Small intestine (tissue), 7 donors: ENCODE measurements at regions not wholly inside any gene's neighbourhood (a gene's known extent, or its start where the extent isn't known, plus 50 kb on each side); places are given as distances from the start of the nearest gene placed in this dataset.
"Not testable (repeated sequence)": the region's sequence is repeated elsewhere in the genome, so short reads cannot be mapped to it uniquely, and the experiment has no call there.

ENCODE experiments used
- DNase-seq, 2 donors: peaks; one replicate each; pipeline versions ENCODE4 v3.0.0 to v3.0.0-alpha.2; 2013
- FAIRE-seq: peaks from 2 replicates; lab custom pipeline; 2012; peaks lifted over from hg19 to GRCh38; lab: Jason Lieb, UNC
- H3K27ac ChIP-seq, 3 donors: one replicate each; pipeline ENCODE4 v1.5.1; 2013; ENCODE audit warnings: low read length in 2 of 3, mild to moderate bottlenecking in 2 of 3, control low read depth in 1 of 3, inconsistent platforms in 1 of 3, low read depth in 1 of 3, moderate library complexity in 1 of 3
- H3K27me3 ChIP-seq, 3 donors: one replicate each; pipeline ENCODE4 v1.6.1; 2013; ENCODE audit warnings: low read length in 3 of 3, inconsistent platforms in 1 of 3; ENCODE audit not compliant: control insufficient read depth in 3 of 3, insufficient read depth in 3 of 3
- H3K36me3 ChIP-seq, 3 donors: one replicate each; pipeline ENCODE4 v1.6.1; 2013; ENCODE audit warnings: low read length in 3 of 3, inconsistent platforms in 1 of 3, low read depth in 1 of 3, mild to moderate bottlenecking in 1 of 3, moderate library complexity in 1 of 3; ENCODE audit not compliant: control insufficient read depth in 3 of 3, insufficient read depth in 2 of 3
- H3K4me1 ChIP-seq, 3 donors: one replicate each; pipeline ENCODE4 v1.6.1; 2013; ENCODE audit warnings: low read length in 2 of 3, inconsistent platforms in 1 of 3, low read depth in 1 of 3, mild to moderate bottlenecking in 1 of 3, moderate library complexity in 1 of 3; ENCODE audit not compliant: control insufficient read depth in 3 of 3, insufficient read depth in 2 of 3
- H3K4me3 ChIP-seq, 3 donors: one replicate each; pipeline ENCODE4 v1.5.1; 2013; ENCODE audit warnings: low read length in 3 of 3, control low read depth in 1 of 3, inconsistent platforms in 1 of 3, low read depth in 1 of 3, mild to moderate bottlenecking in 1 of 3, moderate library complexity in 1 of 3
- H3K9me3 ChIP-seq, 2 donors: one replicate each; pipeline ENCODE4 v1.6.1; 2013; ENCODE audit warnings: low read depth in 1 of 2, low read length in 1 of 2; ENCODE audit not compliant: control insufficient read depth in 2 of 2, insufficient read depth in 1 of 2
- WGBS, 3 donors: extraction: QIAGEN DNeasy Blood & Tissue Kit; methylation state at CpG; one replicate each; pipeline ENCODE4 v1.1.7; 2013; 5-methylcytosine and 5-hydroxymethylcytosine counted together
- donor health status: healthy with polysubstance abuse.
- donor health status: control.
- donor health status: control.
- donor health status: Bipolar disorder and iron deficiency.
- donor health status: healthy.

DNA sequence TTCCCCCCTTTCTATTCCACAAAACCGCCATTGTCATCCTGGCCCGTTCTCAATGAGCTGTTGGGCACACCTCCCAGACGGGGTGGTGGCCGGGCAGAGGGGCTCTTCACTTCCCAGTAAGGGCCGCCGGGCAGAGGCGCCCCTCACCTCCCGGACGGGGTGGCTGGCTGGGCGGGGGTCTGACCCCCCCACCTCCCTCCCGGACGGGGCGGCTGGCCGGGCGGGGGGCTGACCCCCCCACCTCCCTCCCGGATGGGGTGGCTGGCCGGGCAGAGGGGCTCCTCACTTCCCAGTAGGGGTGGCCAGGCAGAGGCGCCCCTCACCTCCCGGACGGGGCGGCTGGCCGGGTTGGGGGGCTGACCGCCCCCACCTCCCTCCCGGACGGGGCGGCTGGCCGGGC lies 363.6 kb upstream of the UMPS start:
- H3K4me3 ChIP-seq, FAIRE-seq, H3K9me3 ChIP-seq, DNase-seq, H3K27ac ChIP-seq, H3K27me3 ChIP-seq, H3K36me3 ChIP-seq: not testable (repeated sequence)
- WGBS, 3 donors, result 94 to 100% (median 98%) methylated on average over 7 to 26 of the region's 27 CpGs
- peaks cover 0 to 38% (median 3%) of the 10 kb centered on the region in 3 donors for H3K4me1 ChIP-seq

DNA sequence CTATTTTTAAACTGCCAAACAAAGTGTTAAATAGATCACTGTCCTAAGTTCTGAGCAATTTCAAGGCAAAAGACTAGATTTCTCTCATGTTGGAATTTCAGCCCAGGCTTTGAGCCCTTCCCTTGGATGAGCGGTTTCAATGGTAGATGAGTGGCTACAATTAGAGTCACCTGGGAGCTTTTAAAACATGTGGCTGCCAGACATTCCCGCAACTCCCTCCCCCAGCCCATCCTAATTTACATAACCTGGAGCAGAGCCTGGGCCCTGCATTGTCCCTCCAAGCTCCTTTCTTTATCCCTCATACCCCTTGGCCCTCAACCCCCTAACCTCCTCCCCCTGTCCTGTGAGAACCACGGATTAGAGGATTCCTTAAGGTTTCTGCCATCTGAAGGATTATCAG lies 357.5 kb upstream of the UMPS start:
- H3K4me1 ChIP-seq, result peaks cover 0 to 3% (median 0%) of the 10 kb centered on the region in 3 donors
- DNase-seq (no peak), FAIRE-seq (no peak)
- no peak overlapping the region for H3K4me3 ChIP-seq
- H3K27ac ChIP-seq, result no peak overlapping the region
- H3K36me3 ChIP-seq, result peaks cover 0 to 3% (median 0%) of the 10 kb centered on the region in 3 donors
- WGBS, 3 donors, result 81 to 83% (median 81%) methylated on average over 3 of the region's 3 CpGs
- H3K9me3 ChIP-seq, result no peaks in the 10 kb centered on the region
- no peaks in the 10 kb centered on the region for H3K27me3 ChIP-seq

DNA sequence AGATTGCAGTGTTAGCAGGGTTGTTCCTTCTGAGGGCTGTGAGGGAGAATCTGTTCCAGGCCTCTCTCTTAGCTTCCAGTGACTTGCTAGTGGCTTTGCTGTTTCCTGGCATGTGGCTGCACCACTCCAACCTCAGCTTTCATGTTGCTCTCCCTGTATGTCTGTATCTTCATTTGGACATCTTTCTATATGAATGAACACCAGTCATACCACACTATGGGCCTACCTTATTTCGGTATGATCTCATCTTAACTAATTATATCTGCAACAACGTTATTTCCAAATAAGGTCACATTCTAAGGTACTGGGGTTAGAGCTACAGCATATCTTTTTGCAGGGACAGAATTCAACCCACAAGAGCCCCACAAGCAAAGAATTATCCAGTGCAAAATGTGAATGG lies 356.7 kb upstream of the UMPS start:
- no peak for DNase-seq

DNA sequence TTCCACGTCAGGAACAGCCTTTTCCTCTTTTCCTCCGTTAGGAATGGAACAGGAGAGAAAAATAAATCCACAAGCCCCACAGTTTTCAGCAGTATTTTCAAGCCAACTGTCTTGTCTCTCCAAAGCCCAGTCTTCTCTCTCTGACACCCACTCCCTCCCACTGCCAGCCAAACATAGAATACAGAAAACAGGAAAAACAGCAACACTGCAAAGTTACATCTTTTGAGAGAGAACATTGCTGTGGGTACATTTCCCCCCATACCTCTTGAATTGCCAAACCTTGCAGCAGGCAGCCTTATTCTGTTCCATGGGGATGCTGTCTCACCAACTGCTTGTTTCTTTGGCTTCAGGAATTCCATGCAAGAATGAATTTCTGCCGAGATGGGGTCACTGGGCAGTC lies 355.7 kb upstream of the UMPS start:
- Histone ChIP-seq H3K4me3 (no peak overlapping the region), H3K4me1 (peaks cover 0 to 3% (median 0%) of the 10 kb centered on the region in 3 donors), H3K27ac (no peak overlapping the region), H3K36me3 (peaks cover 0 to 3% (median 0%) of the 10 kb centered on the region in 3 donors), H3K9me3 (no peaks in the 10 kb centered on the region), H3K27me3 (no peaks in the 10 kb centered on the region)
- DNase-seq, result no peak
- no peak for FAIRE-seq
- 71 to 84% (median 72%) methylated on average over 3 of the region's 3 CpGs for WGBS, 3 donors

More for the DNA sequence above, 356.7 kb upstream of the UMPS start:
- 82 to 90% (median 88%) methylated on average over 2 of the region's 2 CpGs for WGBS, 3 donors
- peaks cover 0 to 3% (median 0%) of the 10 kb centered on the region in 3 donors for H3K36me3 ChIP-seq
- no peaks in the 10 kb centered on the region for H3K9me3 ChIP-seq
- no peak overlapping the region for H3K27ac ChIP-seq
- H3K27me3 ChIP-seq, result no peaks in the 10 kb centered on the region
- FAIRE-seq, result no peak
- H3K4me3 ChIP-seq, result no peak overlapping the region
- H3K4me1 ChIP-seq, result peaks cover 0 to 3% (median 0%) of the 10 kb centered on the region in 3 donors

DNA sequence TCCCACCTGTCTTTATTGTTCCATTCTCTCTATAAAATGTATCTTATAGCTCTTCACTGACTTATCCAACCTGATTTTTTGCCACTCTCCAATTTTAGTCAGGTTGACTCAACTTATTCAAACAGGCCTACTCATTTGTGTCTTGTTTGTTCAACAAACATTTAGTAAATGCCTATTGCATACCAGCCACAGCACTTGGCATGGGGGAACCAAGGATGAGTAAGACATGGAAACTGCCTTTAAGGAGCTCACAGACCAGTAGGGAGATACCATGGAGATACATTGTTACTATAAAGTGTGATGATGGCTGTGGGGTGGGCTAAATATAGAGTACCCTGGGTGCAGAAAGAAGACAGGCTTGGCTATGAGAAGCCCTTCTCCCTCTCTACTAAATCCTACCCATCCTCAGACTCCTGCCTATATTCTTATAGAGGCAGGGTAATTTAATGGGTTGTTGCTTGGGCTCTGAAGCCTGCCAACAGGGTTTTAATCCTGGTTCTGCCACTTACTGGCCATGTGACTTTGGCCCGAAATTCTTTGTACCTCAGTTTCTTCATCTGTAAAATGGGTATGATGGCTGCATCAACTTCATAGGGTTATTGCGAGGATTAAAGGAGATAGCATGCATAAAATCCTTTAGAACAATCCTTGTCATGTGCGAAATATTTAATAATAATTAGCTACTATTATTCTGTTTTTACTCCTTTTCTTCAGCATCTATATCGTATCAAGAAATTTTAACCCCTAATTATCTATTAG lies 348.5 kb upstream of the UMPS start:
- no peak overlapping the region for H3K4me3 ChIP-seq
- WGBS, 3 donors, result 88 to 90% (median 88%) methylated on average over 4 of the region's 4 CpGs
- H3K9me3 ChIP-seq, result no peaks in the 10 kb centered on the region
- H3K27me3 ChIP-seq, result no peaks in the 10 kb centered on the region
- FAIRE-seq (no peak), DNase-seq (no peak)
- H3K36me3 ChIP-seq, result no peaks in the 10 kb centered on the region
- H3K4me1 ChIP-seq, result peaks cover 0 to 29% (median 0%) of the 10 kb centered on the region in 3 donors
- H3K27ac ChIP-seq, result no peak overlapping the region

GRCh38 chr3:124383051-124383450 lies 347.2 kb upstream of the UMPS start:
- peaks cover 0 to 37% (median 0%) of the 10 kb centered on the region in 3 donors for H3K4me1 ChIP-seq
- 51 to 57% (median 52%) methylated on average over 4 of the region's 4 CpGs for WGBS, 3 donors
- H3K36me3 ChIP-seq, result no peaks in the 10 kb centered on the region
- H3K27ac ChIP-seq, result peak overlapping the region in 1 of 3 donors; percentile 49
- H3K4me3 ChIP-seq, result no peak overlapping the region
- no peaks in the 10 kb centered on the region for H3K9me3 ChIP-seq
- no peak for FAIRE-seq
- DNase-seq, result peak in 1 of 2 donors; percentile 51
- no peaks in the 10 kb centered on the region for H3K27me3 ChIP-seq

DNA sequence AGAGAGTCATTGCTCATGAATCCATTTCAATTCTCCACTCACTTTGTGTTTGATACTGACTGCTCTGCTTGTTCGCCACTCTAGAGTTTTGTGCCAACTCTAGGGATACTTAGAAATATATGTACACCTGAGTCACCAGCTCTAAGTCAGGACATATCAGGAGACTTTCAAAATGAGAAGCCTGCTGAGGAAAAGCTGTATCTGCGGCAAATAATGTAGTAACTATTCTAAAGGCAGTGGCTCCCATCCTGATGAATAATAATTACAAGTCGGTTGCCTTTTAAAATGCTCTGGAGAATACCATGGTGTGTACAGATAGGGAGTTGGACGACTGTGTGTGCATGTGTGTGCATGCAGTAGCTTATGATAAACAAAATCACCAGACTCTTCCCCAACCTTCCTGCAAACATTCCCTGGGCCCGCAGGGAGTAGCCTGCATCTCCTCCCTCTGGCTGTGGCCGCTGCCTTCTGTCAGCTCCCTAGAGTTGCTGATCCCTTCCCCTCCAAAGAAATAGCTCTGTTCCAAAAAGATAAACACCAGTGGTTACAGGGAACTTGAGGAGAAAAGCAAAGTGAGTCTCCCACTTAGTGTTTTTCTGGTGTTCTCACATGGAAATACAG lies 346.3 kb upstream of the UMPS start:
- Histone ChIP-seq H3K36me3 (no peaks in the 10 kb centered on the region), H3K27me3 (no peaks in the 10 kb centered on the region), H3K27ac (peak overlapping the region in 1 of 3 donors; percentile 45), H3K4me1 (peaks cover 0 to 41% (median 0%) of the 10 kb centered on the region in 3 donors), H3K9me3 (no peaks in the 10 kb centered on the region), H3K4me3 (no peak overlapping the region)
- WGBS, 3 donors, result 74 to 82% (median 80%) methylated on average over 6 of the region's 6 CpGs
- FAIRE-seq, result no peak
- no peak for DNase-seq

- Histone ChIP-seq H3K9me3 (no peaks in the 10 kb centered on the region), H3K36me3 (no peaks in the 10 kb centered on the region), H3K27me3 (no peaks in the 10 kb centered on the region), H3K4me1 (peaks cover 0 to 44% (median 0%) of the 10 kb centered on the region in 3 donors), H3K27ac (no peak overlapping the region), H3K4me3 (no peak overlapping the region)
- 89 to 93% (median 89%) methylated on average over 19 of the region's 19 CpGs for WGBS, 3 donors
- FAIRE-seq, result no peak
- DNase-seq, result no peak
These were observed 345.7 kb upstream of the UMPS start for GRCh38 chr3:124384527-124384926.
